ENCODE measurements at regions not wholly inside any gene's neighbourhood (a gene's known extent, or its start where the extent isn't known, plus 50 kb on each side); places are given as distances from the start of the nearest gene placed in this dataset.

GRCh38 chr17:77435272-77436057, 294.7 kb downstream of the SEC14L1 start:
- DNase-seq = no peak

GRCh38 chr17:77436058-77436442, 295.3 kb downstream of the SEC14L1 start:
- no peak for DNase-seq

- DNase-seq = no peak
These were observed 295.7 kb downstream of the SEC14L1 start for GRCh38 chr17:77436481-77436880.

GRCh38 chr17:77437017-77437416, 296.2 kb downstream of the SEC14L1 start:
- no peak for DNase-seq

GRCh38 chr17:77437747-77438146, 297.0 kb downstream of the SEC14L1 start:
- DNase-seq = no peak

- no peak for DNase-seq
These were observed 297.7 kb downstream of the SEC14L1 start for GRCh38 chr17:77438241-77439188.

GRCh38 chr17:77439189-77440018, 298.6 kb downstream of the SEC14L1 start:
- DNase-seq = no peak

GRCh38 chr17:77440560-77440981, 299.8 kb downstream of the SEC14L1 start:
- DNase-seq = no peak

- DNase-seq = no peak
These were observed 300.6 kb downstream of the SEC14L1 start for GRCh38 chr17:77441130-77441920.

- DNase-seq = no peak
These were observed 301.2 kb downstream of the SEC14L1 start for GRCh38 chr17:77441940-77442339.

- DNase-seq = no peak
These were observed 302.4 kb downstream of the SEC14L1 start for GRCh38 chr17:77442976-77443747.

- no peak for DNase-seq
These were observed 303.0 kb downstream of the SEC14L1 start for GRCh38 chr17:77443748-77444260.

- peak; percentile 64 for DNase-seq
These were observed 303.8 kb downstream of the SEC14L1 start for GRCh38 chr17:77444628-77444983.

- DNase-seq = peak; percentile 54
These were observed 304.4 kb downstream of the SEC14L1 start for GRCh38 chr17:77444984-77445759.

GRCh38 chr17:77445760-77446532, 305.2 kb downstream of the SEC14L1 start:
- no peak for DNase-seq

- peak; percentile 51 for DNase-seq
These were observed 306.3 kb downstream of the SEC14L1 start for GRCh38 chr17:77446940-77447634.

- DNase-seq = no peak
These were observed 308.7 kb downstream of the SEC14L1 start for GRCh38 chr17:77449373-77449907.
